Left cardiac atrium (tissue), 4 donors: ENCODE measurements at regions not wholly inside any gene's neighbourhood (a gene's known extent, or its start where the extent isn't known, plus 50 kb on each side); places are given as distances from the start of the nearest gene placed in this dataset.

ENCODE experiments used
- ATAC-seq, 2 donors: fragments of 200-7000 bp; cut with Tn5 transposase; one replicate each; pipeline ENCODE4 v1.9.1; 2020; ENCODE audit warnings: mild to moderate bottlenecking in 2 of 2, moderate library complexity in 2 of 2
- DNase-seq: peaks from one replicate; pipeline ENCODE4 v3.0.0-alpha.2; 2020
- intact Hi-C, 2 donors: fragments of 100-400 bp; cut with DNase I; formaldehyde crosslinking; loops; one replicate each; pipeline versions ENCODE4 v1.14.1 to v1.15.1; 2022 to 2023
- donor health status: DM: no; HTN: yes; CAD: no.
- donor health status: DM: no; HTN: yes; CAD: no; lungs with severe emphysema.
- donor health status: DM: yes; HTN: yes; CAD: no.
- donor health status: Dilated cardiomyopathy.

- ATAC-seq = no peak
- intact Hi-C loops = no loop called here
- DNase-seq = no peak
These were observed 62.5 kb upstream of the ADO start for GRCh38 chr10:62741996-62742395.

DNA sequence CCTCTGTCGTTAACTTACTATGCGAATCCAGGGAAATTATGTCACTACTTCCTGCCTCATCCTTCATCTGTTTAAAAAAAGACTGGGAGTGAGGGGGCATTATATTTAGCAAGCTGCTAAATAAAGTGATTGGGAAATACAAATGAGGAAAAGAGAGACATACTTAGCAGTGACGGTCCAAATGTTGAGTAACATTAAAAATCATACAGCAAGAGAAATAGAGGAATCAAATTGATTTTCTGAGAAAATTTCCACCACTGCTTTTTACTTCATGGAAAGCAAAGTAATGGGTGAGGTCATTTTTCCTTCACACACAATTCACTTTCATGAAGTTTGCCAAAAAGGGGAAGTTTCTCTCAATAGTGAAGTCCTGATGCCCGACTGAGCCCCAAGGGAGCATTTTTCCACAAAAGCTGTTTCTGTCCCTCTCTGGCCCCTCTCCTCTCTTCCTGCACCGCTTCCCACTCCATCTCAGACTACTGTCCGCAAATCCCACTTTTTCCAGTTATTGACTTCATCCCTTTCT, 61.9 kb upstream of the ADO start:
- no peak for DNase-seq
- ATAC-seq = peak in 1 of 2 donors; percentile 30
- intact Hi-C loops = no loop called here

DNA sequence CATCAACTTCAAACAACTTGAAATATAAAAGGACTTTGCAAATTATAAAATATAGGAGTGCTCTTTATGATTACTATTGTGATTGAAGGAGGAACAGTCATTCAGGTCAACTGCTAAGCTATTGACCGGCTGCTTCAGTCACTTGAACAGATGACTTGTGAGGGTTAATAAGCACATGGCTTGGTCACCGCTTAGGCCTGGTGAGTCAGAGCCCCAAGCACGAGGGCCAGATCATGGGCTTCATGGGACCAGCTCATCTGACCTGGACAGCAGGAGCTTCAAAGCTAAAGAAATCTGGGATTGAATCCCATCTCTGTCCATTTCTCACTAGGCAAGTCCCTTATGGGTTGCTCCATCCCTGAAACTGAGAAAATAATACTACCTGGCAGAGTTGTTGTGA, 60.4 kb upstream of the ADO start:
- DNase-seq (no peak), ATAC-seq (no peak)
- intact Hi-C loops = no loop called here

GRCh38 chr10:62745581-62745980, 58.9 kb upstream of the ADO start:
- DNase-seq = no peak
- no peak for ATAC-seq
- intact Hi-C loops = no loop called here

GRCh38 chr10:62746951-62747729, 57.4 kb upstream of the ADO start:
- intact Hi-C loops = no loop called here
- no peak for DNase-seq
- ATAC-seq = no peak

GRCh38 chr10:62748386-62748785, 56.1 kb upstream of the ADO start:
- DNase-seq (no peak), ATAC-seq (no peak)
- intact Hi-C loops = no loop called here

GRCh38 chr10:62749093-62749683, 55.3 kb upstream of the ADO start:
- intact Hi-C loops = no loop called here
- DNase-seq = no peak
- ATAC-seq = no peak
